K562 (cell line): ENCODE measurements at regions not wholly inside any gene's neighbourhood (a gene's known extent, or its start where the extent isn't known, plus 50 kb on each side); places are given as distances from the start of the nearest gene placed in this dataset.

Experiments used
- EWSR1 ChIP-seq: fragments of 450-650 bp; IDR thresholded peaks from 2 replicates; pipeline ENCODE4 v1.6.1; 2018; ENCODE audit warnings: borderline replicate concordance, mild to moderate bottlenecking, low read depth, moderate library complexity; ENCODE audit not compliant: partially characterized antibody
- MAFK ChIP-seq: IDR thresholded peaks from 2 replicates; pipeline ENCODE4 v1.6.1; 2011; ENCODE audit warnings: low read length, improper control_type of control experiment
- MED1 ChIP-seq: sonication (generic); formaldehyde crosslinking; IDR thresholded peaks from 2 replicates; pipeline ENCODE4 v1.8.1; 2023; ENCODE audit warnings: missing genetic modification reagents, borderline replicate concordance
- POU5F1 ChIP-seq: fragments of 150-350 bp; IDR thresholded peaks from 2 replicates; pipeline ENCODE4 v1.6.1; 2014; ENCODE audit warnings: borderline replicate concordance, low read length, low read depth, mild to moderate bottlenecking; ENCODE audit not compliant: partially characterized antibody
- RFX1 ChIP-seq: fragments of 450-650 bp; IDR thresholded peaks from 2 replicates; pipeline ENCODE4 v1.6.1; 2016; ENCODE audit warnings: mild to moderate bottlenecking, moderate library complexity
- SOX6 ChIP-seq: fragments of 450-650 bp; IDR thresholded peaks from 2 replicates; pipeline ENCODE4 v1.6.1; 2014; ENCODE audit warnings: mild to moderate bottlenecking
- TF ChIP-seq, protein P1 (sequence below): fragments of 200-600 bp; sonication (generic); IDR thresholded peaks from one replicate; pipeline ENCODE4 v1.6.1; 2012; ENCODE audit warnings: mild to moderate bottlenecking, low read depth, low read length, inconsistent platforms
- TF ChIP-seq, protein P2 (sequence below): fragments of 450-650 bp; formaldehyde crosslinking; IDR thresholded peaks from 2 replicates; pipeline ENCODE4 v1.4.0; 2022; ENCODE audit warnings: mild to moderate bottlenecking, moderate library complexity
- TF ChIP-seq, protein P3 (sequence below): fragments of 450-650 bp; IDR thresholded peaks from 2 replicates; pipeline ENCODE4 v1.6.1; 2018; ENCODE audit warnings: mild to moderate bottlenecking, low read depth; ENCODE audit not compliant: partially characterized antibody

DNA sequence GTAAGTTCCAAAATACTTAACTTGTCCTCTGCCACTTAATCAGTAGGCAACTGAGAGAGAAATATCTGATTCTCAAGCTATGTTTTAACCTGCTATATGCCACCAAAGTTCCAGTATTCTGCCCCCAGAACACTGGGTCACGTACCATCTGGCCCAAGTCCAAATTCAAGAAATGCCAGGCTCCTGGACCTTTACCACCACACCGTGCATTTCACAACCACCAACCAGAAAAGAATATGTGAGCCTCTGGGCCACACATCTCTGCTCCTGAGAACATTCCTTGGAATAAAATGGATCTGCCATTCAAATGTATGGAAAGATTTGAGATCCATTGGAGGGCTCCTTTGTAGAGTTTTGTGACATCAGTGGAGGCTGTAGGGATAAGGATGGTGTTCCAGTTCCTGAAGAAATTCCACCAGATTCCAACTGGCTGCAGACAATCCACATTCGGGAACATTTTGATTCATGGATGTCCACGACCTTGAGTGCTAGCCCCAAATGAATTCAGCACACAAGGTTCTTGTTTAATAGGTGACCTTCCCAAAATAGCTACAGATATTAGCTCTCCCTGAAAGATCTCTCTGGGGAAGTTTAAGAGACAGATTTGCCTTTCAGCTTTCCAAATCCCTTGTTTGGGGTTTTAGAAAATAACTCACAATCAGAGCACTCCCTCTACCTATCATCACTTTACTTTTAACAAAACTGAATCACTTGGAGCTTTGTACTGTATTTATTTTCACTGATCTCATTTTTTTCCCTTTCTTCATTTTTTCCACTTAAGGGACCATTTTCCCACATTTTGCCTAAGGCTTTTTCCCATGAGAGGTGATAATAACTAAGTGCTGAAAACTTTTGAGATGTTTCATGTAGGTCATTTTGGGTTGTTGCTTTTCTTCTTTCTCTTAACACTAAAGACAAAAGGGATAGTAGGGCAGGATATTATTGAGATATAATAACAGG, 128.4 kb upstream of the ZC3H11B start (continued):
- TF ChIP-seq, protein P1, sequence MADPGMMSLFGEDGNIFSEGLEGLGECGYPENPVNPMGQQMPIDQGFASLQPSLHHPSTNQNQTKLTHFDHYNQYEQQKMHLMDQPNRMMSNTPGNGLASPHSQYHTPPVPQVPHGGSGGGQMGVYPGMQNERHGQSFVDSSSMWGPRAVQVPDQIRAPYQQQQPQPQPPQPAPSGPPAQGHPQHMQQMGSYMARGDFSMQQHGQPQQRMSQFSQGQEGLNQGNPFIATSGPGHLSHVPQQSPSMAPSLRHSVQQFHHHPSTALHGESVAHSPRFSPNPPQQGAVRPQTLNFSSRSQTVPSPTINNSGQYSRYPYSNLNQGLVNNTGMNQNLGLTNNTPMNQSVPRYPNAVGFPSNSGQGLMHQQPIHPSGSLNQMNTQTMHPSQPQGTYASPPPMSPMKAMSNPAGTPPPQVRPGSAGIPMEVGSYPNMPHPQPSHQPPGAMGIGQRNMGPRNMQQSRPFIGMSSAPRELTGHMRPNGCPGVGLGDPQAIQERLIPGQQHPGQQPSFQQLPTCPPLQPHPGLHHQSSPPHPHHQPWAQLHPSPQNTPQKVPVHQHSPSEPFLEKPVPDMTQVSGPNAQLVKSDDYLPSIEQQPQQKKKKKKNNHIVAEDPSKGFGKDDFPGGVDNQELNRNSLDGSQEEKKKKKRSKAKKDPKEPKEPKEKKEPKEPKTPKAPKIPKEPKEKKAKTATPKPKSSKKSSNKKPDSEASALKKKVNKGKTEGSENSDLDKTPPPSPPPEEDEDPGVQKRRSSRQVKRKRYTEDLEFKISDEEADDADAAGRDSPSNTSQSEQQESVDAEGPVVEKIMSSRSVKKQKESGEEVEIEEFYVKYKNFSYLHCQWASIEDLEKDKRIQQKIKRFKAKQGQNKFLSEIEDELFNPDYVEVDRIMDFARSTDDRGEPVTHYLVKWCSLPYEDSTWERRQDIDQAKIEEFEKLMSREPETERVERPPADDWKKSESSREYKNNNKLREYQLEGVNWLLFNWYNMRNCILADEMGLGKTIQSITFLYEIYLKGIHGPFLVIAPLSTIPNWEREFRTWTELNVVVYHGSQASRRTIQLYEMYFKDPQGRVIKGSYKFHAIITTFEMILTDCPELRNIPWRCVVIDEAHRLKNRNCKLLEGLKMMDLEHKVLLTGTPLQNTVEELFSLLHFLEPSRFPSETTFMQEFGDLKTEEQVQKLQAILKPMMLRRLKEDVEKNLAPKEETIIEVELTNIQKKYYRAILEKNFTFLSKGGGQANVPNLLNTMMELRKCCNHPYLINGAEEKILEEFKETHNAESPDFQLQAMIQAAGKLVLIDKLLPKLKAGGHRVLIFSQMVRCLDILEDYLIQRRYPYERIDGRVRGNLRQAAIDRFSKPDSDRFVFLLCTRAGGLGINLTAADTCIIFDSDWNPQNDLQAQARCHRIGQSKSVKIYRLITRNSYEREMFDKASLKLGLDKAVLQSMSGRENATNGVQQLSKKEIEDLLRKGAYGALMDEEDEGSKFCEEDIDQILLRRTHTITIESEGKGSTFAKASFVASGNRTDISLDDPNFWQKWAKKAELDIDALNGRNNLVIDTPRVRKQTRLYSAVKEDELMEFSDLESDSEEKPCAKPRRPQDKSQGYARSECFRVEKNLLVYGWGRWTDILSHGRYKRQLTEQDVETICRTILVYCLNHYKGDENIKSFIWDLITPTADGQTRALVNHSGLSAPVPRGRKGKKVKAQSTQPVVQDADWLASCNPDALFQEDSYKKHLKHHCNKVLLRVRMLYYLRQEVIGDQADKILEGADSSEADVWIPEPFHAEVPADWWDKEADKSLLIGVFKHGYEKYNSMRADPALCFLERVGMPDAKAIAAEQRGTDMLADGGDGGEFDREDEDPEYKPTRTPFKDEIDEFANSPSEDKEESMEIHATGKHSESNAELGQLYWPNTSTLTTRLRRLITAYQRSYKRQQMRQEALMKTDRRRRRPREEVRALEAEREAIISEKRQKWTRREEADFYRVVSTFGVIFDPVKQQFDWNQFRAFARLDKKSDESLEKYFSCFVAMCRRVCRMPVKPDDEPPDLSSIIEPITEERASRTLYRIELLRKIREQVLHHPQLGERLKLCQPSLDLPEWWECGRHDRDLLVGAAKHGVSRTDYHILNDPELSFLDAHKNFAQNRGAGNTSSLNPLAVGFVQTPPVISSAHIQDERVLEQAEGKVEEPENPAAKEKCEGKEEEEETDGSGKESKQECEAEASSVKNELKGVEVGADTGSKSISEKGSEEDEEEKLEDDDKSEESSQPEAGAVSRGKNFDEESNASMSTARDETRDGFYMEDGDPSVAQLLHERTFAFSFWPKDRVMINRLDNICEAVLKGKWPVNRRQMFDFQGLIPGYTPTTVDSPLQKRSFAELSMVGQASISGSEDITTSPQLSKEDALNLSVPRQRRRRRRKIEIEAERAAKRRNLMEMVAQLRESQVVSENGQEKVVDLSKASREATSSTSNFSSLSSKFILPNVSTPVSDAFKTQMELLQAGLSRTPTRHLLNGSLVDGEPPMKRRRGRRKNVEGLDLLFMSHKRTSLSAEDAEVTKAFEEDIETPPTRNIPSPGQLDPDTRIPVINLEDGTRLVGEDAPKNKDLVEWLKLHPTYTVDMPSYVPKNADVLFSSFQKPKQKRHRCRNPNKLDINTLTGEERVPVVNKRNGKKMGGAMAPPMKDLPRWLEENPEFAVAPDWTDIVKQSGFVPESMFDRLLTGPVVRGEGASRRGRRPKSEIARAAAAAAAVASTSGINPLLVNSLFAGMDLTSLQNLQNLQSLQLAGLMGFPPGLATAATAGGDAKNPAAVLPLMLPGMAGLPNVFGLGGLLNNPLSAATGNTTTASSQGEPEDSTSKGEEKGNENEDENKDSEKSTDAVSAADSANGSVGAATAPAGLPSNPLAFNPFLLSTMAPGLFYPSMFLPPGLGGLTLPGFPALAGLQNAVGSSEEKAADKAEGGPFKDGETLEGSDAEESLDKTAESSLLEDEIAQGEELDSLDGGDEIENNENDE, result no peak
- TF ChIP-seq EWSR1 (no peak), POU5F1 (no peak), MED1 (CRISPR knock-in tag) (no peak), MAFK (no peak), RFX1 (no peak), SOX6 (no peak)
- TF ChIP-seq, protein P2, sequence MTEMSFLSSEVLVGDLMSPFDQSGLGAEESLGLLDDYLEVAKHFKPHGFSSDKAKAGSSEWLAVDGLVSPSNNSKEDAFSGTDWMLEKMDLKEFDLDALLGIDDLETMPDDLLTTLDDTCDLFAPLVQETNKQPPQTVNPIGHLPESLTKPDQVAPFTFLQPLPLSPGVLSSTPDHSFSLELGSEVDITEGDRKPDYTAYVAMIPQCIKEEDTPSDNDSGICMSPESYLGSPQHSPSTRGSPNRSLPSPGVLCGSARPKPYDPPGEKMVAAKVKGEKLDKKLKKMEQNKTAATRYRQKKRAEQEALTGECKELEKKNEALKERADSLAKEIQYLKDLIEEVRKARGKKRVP (CRISPR knock-in tag), result no peak
- TF ChIP-seq, protein P3, sequence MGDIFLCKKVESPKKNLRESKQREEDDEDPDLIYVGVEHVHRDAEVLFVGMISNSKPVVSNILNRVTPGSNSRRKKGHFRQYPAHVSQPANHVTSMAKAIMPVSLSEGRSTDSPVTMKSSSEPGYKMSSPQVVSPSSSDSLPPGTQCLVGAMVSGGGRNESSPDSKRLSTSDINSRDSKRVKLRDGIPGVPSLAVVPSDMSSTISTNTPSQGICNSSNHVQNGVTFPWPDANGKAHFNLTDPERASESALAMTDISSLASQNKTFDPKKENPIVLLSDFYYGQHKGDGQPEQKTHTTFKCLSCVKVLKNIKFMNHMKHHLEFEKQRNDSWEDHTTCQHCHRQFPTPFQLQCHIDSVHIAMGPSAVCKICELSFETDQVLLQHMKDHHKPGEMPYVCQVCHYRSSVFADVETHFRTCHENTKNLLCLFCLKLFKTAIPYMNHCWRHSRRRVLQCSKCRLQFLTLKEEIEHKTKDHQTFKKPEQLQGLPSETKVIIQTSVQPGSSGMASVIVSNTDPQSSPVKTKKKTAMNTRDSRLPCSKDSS, result no peak
